HCT116 (cell line): ENCODE measurements at regions not wholly inside any gene's neighbourhood (a gene's known extent, or its start where the extent isn't known, plus 50 kb on each side); places are given as distances from the start of the nearest gene placed in this dataset.

Experiments used
- EZH2 ChIP-seq: fragments of 200-600 bp; sonication (generic); IDR thresholded peaks from 2 replicates; pipeline ENCODE4 v1.6.1; 2017; ENCODE audit warnings: antibody characterized with exemption, mixed run types
- POLR2A ChIP-seq: IDR thresholded peaks from 2 replicates; pipeline ENCODE4 v1.7.0; 2011; ENCODE audit warnings: borderline replicate concordance; ENCODE audit not compliant: insufficient read depth, insufficient read length; ENCODE audit errors: extremely low read depth
- POLR2AphosphoS5 ChIP-seq: IDR thresholded peaks from 2 replicates; pipeline ENCODE4 v1.6.1; 2011; ENCODE audit warnings: mild to moderate bottlenecking, low read depth, low read length, moderate library complexity
- SIN3A ChIP-seq: IDR thresholded peaks from 2 replicates; pipeline ENCODE4 v1.6.1; 2012; ENCODE audit warnings: low read depth
- SRF ChIP-seq: IDR thresholded peaks from 2 replicates; pipeline ENCODE4 v1.6.1; 2012; ENCODE audit warnings: low read depth
- YY1 ChIP-seq: IDR thresholded peaks from 2 replicates; pipeline ENCODE4 v1.6.1; 2011; ENCODE audit warnings: low read length, low read depth, moderate library complexity, mild to moderate bottlenecking; ENCODE audit not compliant: insufficient replicate concordance; ENCODE audit errors: extremely low read depth
- ZFX ChIP-seq: fragments of 450-650 bp; IDR thresholded peaks from 2 replicates; pipeline ENCODE4 v1.6.1; 2017
- ZNF274 ChIP-seq: fragments of 200-500 bp; sonication (Bioruptor generic); IDR thresholded peaks from 2 replicates; pipeline ENCODE4 v1.6.1; 2014; ENCODE audit warnings: mild to moderate bottlenecking, low read depth, low read length, inconsistent platforms
- TF ChIP-seq, protein P1 (sequence below), 3 experiments: fragments of 200-600 bp in 1 of 3; sonication (generic) in 1 of 3; IDR thresholded peaks in 2 of 3; conservative IDR thresholded peaks in 1 of 3; 2 replicates each; pipeline ENCODE4 v1.5.1; 2012 to 2017; ENCODE audit warnings: low read depth in 2 of 3, low read length in 2 of 3, antibody characterized with exemption in 1 of 3, borderline replicate concordance in 1 of 3, control low read depth in 1 of 3, mild to moderate bottlenecking in 1 of 3, mixed read lengths in 1 of 3, mixed run types in 1 of 3, moderate library complexity in 1 of 3; ENCODE audit not compliant: insufficient read depth in 1 of 3
- TF ChIP-seq, protein P2 (sequence below): IDR thresholded peaks from 2 replicates; pipeline ENCODE4 v1.6.1; 2012; ENCODE audit warnings: low read depth
- TF ChIP-seq, protein P3 (sequence below): IDR thresholded peaks from 2 replicates; pipeline ENCODE4 v1.6.1; 2012

DNA sequence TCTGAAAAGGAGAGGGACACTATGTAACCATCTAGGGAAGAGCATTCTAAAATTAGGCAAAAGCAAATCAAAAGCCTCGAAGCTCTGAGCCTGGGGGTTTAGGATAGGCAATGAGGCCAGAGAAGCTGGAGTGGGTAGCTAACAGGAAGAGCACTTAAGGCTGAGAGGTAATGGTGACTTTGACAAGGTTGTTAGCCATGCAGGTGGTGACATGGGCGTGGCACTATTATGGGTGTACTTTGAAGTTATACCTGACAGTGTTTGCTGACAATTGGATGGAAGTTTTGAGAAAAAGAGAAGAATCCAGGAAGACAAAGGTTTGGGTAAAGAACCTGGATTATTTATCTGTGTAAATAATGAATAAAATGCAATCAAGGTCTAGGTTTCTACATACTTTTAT, 383.0 kb upstream of the SEMA3C start:
- TF ChIP-seq, protein P1, sequence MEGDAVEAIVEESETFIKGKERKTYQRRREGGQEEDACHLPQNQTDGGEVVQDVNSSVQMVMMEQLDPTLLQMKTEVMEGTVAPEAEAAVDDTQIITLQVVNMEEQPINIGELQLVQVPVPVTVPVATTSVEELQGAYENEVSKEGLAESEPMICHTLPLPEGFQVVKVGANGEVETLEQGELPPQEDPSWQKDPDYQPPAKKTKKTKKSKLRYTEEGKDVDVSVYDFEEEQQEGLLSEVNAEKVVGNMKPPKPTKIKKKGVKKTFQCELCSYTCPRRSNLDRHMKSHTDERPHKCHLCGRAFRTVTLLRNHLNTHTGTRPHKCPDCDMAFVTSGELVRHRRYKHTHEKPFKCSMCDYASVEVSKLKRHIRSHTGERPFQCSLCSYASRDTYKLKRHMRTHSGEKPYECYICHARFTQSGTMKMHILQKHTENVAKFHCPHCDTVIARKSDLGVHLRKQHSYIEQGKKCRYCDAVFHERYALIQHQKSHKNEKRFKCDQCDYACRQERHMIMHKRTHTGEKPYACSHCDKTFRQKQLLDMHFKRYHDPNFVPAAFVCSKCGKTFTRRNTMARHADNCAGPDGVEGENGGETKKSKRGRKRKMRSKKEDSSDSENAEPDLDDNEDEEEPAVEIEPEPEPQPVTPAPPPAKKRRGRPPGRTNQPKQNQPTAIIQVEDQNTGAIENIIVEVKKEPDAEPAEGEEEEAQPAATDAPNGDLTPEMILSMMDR (IDR thresholded peaks at IDR 0.05 in 2 of 3, conservative IDR thresholded peaks at IDR 0.05 in 1 of 3; ENCODE audit: borderline replicate concordance in 1 of 3, insufficient read depth in 1 of 3, low read depth in 2 of 3, low read length in 2 of 3), result no peak
- TF ChIP-seq POLR2AphosphoS5, result no peak
- TF ChIP-seq ZFX, result no peak
- TF ChIP-seq ZNF274, result no peak
- TF ChIP-seq SRF, result no peak
- TF ChIP-seq POLR2A, result no peak
- TF ChIP-seq SIN3A, result no peak
- TF ChIP-seq, protein P2, sequence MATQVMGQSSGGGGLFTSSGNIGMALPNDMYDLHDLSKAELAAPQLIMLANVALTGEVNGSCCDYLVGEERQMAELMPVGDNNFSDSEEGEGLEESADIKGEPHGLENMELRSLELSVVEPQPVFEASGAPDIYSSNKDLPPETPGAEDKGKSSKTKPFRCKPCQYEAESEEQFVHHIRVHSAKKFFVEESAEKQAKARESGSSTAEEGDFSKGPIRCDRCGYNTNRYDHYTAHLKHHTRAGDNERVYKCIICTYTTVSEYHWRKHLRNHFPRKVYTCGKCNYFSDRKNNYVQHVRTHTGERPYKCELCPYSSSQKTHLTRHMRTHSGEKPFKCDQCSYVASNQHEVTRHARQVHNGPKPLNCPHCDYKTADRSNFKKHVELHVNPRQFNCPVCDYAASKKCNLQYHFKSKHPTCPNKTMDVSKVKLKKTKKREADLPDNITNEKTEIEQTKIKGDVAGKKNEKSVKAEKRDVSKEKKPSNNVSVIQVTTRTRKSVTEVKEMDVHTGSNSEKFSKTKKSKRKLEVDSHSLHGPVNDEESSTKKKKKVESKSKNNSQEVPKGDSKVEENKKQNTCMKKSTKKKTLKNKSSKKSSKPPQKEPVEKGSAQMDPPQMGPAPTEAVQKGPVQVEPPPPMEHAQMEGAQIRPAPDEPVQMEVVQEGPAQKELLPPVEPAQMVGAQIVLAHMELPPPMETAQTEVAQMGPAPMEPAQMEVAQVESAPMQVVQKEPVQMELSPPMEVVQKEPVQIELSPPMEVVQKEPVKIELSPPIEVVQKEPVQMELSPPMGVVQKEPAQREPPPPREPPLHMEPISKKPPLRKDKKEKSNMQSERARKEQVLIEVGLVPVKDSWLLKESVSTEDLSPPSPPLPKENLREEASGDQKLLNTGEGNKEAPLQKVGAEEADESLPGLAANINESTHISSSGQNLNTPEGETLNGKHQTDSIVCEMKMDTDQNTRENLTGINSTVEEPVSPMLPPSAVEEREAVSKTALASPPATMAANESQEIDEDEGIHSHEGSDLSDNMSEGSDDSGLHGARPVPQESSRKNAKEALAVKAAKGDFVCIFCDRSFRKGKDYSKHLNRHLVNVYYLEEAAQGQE, result no peak
- TF ChIP-seq EZH2, result no peak
- TF ChIP-seq, protein P3, sequence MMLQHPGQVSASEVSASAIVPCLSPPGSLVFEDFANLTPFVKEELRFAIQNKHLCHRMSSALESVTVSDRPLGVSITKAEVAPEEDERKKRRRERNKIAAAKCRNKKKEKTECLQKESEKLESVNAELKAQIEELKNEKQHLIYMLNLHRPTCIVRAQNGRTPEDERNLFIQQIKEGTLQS, result no peak
- TF ChIP-seq YY1, result no peak
